Liver (tissue), 8 donors: ENCODE measurements at regions not wholly inside any gene's neighbourhood (a gene's known extent, or its start where the extent isn't known, plus 50 kb on each side); places are given as distances from the start of the nearest gene placed in this dataset.

Experiments
- DNase-seq: peaks from one replicate; pipeline ENCODE4 v3.0.0-alpha.2; 2017; ENCODE audit warnings: low spot score
- H3K27ac ChIP-seq, 2 donors: one replicate each; pipeline ENCODE4 v1.7.0; 2013; ENCODE audit warnings: inconsistent platforms in 2 of 2, low read length in 2 of 2, control low read depth in 1 of 2, low read depth in 1 of 2, mild to moderate bottlenecking in 1 of 2
- H3K27me3 ChIP-seq, 4 donors: one replicate each; pipeline versions ENCODE4 v1.6.1 to v1.7.0; 2013; ENCODE audit warnings: low read length in 3 of 4, inconsistent platforms in 1 of 4, mild to moderate bottlenecking in 1 of 4, moderate library complexity in 1 of 4; ENCODE audit not compliant: control insufficient read depth in 4 of 4, insufficient read depth in 4 of 4
- H3K36me3 ChIP-seq, 4 donors: one replicate each; pipeline versions ENCODE4 v1.6.1 to v1.7.0; 2013; ENCODE audit warnings: low read length in 3 of 4, mild to moderate bottlenecking in 3 of 4, low read depth in 1 of 4, moderate library complexity in 1 of 4; ENCODE audit not compliant: control insufficient read depth in 4 of 4, insufficient read depth in 3 of 4
- H3K4me1 ChIP-seq, 4 donors: one replicate each; pipeline versions ENCODE4 v1.6.1 to v1.7.0; 2013; ENCODE audit warnings: low read length in 3 of 4, mild to moderate bottlenecking in 3 of 4, moderate library complexity in 1 of 4; ENCODE audit not compliant: control insufficient read depth in 4 of 4, insufficient read depth in 4 of 4
- H3K4me3 ChIP-seq, 3 donors: one replicate each; pipeline versions ENCODE4 v1.6.1 to v1.7.0; 2013; ENCODE audit warnings: low read length in 3 of 3, control low read depth in 1 of 3, low read depth in 1 of 3, mild to moderate bottlenecking in 1 of 3
- H3K9ac ChIP-seq, 2 donors: one replicate each; pipeline ENCODE4 v1.7.0; 2013; ENCODE audit warnings: low read length in 2 of 2, mild to moderate bottlenecking in 2 of 2, moderate library complexity in 2 of 2, control low read depth in 1 of 2, low read depth in 1 of 2
- H3K9me3 ChIP-seq, 4 donors: one replicate each; pipeline versions ENCODE4 v1.6.1 to v1.7.0; 2013; ENCODE audit warnings: low read length in 3 of 4; ENCODE audit not compliant: control insufficient read depth in 4 of 4
- EGR1 ChIP-seq, 2 donors: IDR thresholded peaks; 2 replicates each; pipeline ENCODE4 v1.6.1; 2016 to 2018; ENCODE audit warnings: antibody characterized with exemption in 2 of 2, low read depth in 2 of 2
- FOXA1 ChIP-seq: IDR thresholded peaks from 2 replicates; pipeline ENCODE4 v1.6.1; 2016; ENCODE audit warnings: antibody characterized with exemption
- FOXA2 ChIP-seq: IDR thresholded peaks from 2 replicates; pipeline ENCODE4 v1.6.1; 2016; ENCODE audit warnings: antibody characterized with exemption
- GABPA ChIP-seq, 2 donors: IDR thresholded peaks in 1 of 2; conservative IDR thresholded peaks in 1 of 2; 2 replicates each; pipeline ENCODE4 v1.6.1; 2016; ENCODE audit warnings: antibody characterized with exemption in 2 of 2, mild to moderate bottlenecking in 1 of 2, moderate library complexity in 1 of 2
- HNF4A ChIP-seq, 2 donors: conservative IDR thresholded peaks; 2 replicates each; pipeline ENCODE4 v1.6.1; 2016; ENCODE audit warnings: antibody characterized with exemption in 2 of 2, mild to moderate bottlenecking in 2 of 2
- HNF4G ChIP-seq: IDR thresholded peaks from 2 replicates; pipeline ENCODE4 v1.6.1; 2016; ENCODE audit warnings: antibody characterized with exemption
- JUND ChIP-seq, 2 donors: IDR thresholded peaks; 2 replicates each; pipeline ENCODE4 v1.6.1; 2016; ENCODE audit warnings: antibody characterized with exemption in 2 of 2
- MAX ChIP-seq: IDR thresholded peaks from 2 replicates; pipeline ENCODE4 v1.6.1; 2016; ENCODE audit warnings: antibody characterized with exemption
- NR2F2 ChIP-seq: IDR thresholded peaks from 2 replicates; pipeline ENCODE4 v1.6.1; 2016; ENCODE audit warnings: antibody characterized with exemption
- RXRA ChIP-seq, 2 donors: IDR thresholded peaks; 2 replicates each; pipeline ENCODE4 v1.6.1; 2017 to 2018; ENCODE audit warnings: antibody characterized with exemption in 2 of 2, mild to moderate bottlenecking in 1 of 2
- SP1 ChIP-seq: IDR thresholded peaks from 2 replicates; pipeline ENCODE4 v1.6.1; 2018; ENCODE audit warnings: antibody characterized with exemption, mild to moderate bottlenecking
- TAF1 ChIP-seq: conservative IDR thresholded peaks from 2 replicates; pipeline ENCODE4 v1.6.1; 2016; ENCODE audit warnings: antibody characterized with exemption, mild to moderate bottlenecking
- YY1 ChIP-seq: IDR thresholded peaks from 2 replicates; pipeline ENCODE4 v1.6.1; 2016; ENCODE audit warnings: antibody characterized with exemption, mild to moderate bottlenecking
- ZBTB33 ChIP-seq: IDR thresholded peaks from 2 replicates; pipeline ENCODE4 v1.6.1; 2016; ENCODE audit warnings: antibody characterized with exemption
- WGBS: extraction: QIAGEN DNeasy Blood & Tissue Kit; methylation state at CpG from one replicate; pipeline ENCODE4 v1.1.7; 2013; 5-methylcytosine and 5-hydroxymethylcytosine counted together
- TF ChIP-seq, protein P1 (sequence below): IDR thresholded peaks from 2 replicates; pipeline ENCODE4 v1.6.1; 2016; ENCODE audit warnings: antibody characterized with exemption, mild to moderate bottlenecking
- TF ChIP-seq, protein P2 (sequence below): IDR thresholded peaks from 2 replicates; pipeline ENCODE4 v1.6.1; 2016; ENCODE audit warnings: antibody characterized with exemption
- TF ChIP-seq, protein P3 (sequence below): fragments of 150-350 bp; IDR thresholded peaks from 2 replicates; pipeline ENCODE4 v1.5.1; 2017; ENCODE audit warnings: improper control_type of control experiment, low read depth, low read length; ENCODE audit not compliant: missing input control
- donor health status: healthy.
- donor health status: healthy.
- donor health status: healthy.
- donor health status: healthy.
- donor health status: healthy.

DNA sequence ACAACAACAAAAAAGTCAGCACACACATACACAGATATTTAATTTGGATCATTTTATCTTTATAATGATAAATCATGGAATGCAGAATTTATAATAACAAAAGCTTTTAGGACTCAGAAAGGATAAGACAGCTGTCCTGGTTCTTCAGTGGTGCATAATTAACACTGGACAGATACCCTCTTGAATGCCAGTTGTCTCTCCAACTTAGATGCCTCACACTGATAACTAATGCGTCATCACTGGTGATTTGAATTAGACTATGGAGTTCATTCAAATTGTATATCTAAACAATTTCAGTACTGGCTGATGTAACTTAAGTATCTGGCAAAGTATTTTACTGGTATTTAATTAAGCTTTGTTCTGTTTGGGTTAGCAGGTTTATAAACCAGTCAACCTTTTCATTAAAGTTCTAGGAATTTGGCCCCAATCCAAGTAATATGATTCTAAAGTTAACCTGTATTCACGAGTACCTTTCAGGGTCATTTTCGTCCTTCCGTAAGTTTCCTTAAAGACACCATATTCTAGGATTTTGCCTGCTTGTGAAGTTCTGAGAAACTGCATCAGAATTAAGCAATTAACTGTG lies 1199.5 kb upstream of the TMPRSS15 start:
- H3K4me3 ChIP-seq: no peak overlapping the region
- no peaks in the 10 kb centered on the region for H3K4me1 ChIP-seq
- TF ChIP-seq YY1 (no peak), NR2F2 (no peak), EGR1 (IDR thresholded peaks at IDR 0.05; ENCODE audit: low read depth in 2 of 2) (no peak), JUND (IDR thresholded peaks at IDR 0.05) (no peak), RXRA (IDR thresholded peaks at IDR 0.05) (no peak), HNF4G (no peak), SP1 (no peak), FOXA2 (no peak), TAF1 (no peak), ZBTB33 (no peak), GABPA (IDR thresholded peaks at IDR 0.05 in 1 of 2, conservative IDR thresholded peaks at IDR 0.05 in 1 of 2) (no peak), HNF4A (conservative IDR thresholded peaks at IDR 0.05) (no peak), FOXA1 (no peak)
- TF ChIP-seq, protein P1, sequence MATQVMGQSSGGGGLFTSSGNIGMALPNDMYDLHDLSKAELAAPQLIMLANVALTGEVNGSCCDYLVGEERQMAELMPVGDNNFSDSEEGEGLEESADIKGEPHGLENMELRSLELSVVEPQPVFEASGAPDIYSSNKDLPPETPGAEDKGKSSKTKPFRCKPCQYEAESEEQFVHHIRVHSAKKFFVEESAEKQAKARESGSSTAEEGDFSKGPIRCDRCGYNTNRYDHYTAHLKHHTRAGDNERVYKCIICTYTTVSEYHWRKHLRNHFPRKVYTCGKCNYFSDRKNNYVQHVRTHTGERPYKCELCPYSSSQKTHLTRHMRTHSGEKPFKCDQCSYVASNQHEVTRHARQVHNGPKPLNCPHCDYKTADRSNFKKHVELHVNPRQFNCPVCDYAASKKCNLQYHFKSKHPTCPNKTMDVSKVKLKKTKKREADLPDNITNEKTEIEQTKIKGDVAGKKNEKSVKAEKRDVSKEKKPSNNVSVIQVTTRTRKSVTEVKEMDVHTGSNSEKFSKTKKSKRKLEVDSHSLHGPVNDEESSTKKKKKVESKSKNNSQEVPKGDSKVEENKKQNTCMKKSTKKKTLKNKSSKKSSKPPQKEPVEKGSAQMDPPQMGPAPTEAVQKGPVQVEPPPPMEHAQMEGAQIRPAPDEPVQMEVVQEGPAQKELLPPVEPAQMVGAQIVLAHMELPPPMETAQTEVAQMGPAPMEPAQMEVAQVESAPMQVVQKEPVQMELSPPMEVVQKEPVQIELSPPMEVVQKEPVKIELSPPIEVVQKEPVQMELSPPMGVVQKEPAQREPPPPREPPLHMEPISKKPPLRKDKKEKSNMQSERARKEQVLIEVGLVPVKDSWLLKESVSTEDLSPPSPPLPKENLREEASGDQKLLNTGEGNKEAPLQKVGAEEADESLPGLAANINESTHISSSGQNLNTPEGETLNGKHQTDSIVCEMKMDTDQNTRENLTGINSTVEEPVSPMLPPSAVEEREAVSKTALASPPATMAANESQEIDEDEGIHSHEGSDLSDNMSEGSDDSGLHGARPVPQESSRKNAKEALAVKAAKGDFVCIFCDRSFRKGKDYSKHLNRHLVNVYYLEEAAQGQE: no peak
- TF ChIP-seq, protein P2, sequence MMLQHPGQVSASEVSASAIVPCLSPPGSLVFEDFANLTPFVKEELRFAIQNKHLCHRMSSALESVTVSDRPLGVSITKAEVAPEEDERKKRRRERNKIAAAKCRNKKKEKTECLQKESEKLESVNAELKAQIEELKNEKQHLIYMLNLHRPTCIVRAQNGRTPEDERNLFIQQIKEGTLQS: no peak
- TF ChIP-seq, protein P3, sequence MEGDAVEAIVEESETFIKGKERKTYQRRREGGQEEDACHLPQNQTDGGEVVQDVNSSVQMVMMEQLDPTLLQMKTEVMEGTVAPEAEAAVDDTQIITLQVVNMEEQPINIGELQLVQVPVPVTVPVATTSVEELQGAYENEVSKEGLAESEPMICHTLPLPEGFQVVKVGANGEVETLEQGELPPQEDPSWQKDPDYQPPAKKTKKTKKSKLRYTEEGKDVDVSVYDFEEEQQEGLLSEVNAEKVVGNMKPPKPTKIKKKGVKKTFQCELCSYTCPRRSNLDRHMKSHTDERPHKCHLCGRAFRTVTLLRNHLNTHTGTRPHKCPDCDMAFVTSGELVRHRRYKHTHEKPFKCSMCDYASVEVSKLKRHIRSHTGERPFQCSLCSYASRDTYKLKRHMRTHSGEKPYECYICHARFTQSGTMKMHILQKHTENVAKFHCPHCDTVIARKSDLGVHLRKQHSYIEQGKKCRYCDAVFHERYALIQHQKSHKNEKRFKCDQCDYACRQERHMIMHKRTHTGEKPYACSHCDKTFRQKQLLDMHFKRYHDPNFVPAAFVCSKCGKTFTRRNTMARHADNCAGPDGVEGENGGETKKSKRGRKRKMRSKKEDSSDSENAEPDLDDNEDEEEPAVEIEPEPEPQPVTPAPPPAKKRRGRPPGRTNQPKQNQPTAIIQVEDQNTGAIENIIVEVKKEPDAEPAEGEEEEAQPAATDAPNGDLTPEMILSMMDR: no peak
- no peak overlapping the region for H3K27ac ChIP-seq
- H3K36me3 ChIP-seq: no peaks in the 10 kb centered on the region
- no peaks in the 10 kb centered on the region for H3K27me3 ChIP-seq
- 81% methylated on average over 4 of the region's 4 CpGs for WGBS
- H3K9me3 ChIP-seq: no peaks in the 10 kb centered on the region
- no peak for DNase-seq
- no peak overlapping the region for H3K9ac ChIP-seq

DNA sequence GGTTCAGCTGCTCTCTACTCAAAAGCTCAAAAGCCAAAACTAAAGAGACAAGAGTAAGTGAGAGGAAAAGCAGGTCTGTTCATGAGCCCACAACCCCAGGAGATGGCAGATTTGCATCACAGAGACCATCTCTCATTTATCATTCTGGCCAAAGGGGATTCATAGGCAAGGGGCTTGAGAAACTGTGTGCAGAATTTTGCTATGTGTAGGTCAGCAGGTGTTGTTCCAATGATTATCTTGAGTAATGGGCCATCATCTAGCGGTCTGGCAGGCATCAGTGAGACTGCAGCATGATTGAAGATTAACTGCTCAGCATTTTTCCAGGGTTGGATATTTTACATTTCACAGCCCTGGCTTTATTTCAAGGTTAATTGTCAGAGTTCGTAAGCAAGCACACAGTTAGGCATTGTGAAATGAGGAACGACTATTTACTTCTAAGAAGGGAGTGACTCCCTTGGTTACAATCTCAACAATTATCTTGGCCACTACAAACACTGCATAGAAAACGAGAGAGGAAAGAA lies 1204.6 kb upstream of the TMPRSS15 start:
- Histone ChIP-seq H3K27ac (no peak overlapping the region), H3K4me3 (no peak overlapping the region), H3K27me3 (no peaks in the 10 kb centered on the region), H3K36me3 (no peaks in the 10 kb centered on the region), H3K9ac (no peak overlapping the region), H3K9me3 (no peaks in the 10 kb centered on the region), H3K4me1 (no peaks in the 10 kb centered on the region)
- TF ChIP-seq, protein P2: no peak
- TF ChIP-seq EGR1 (IDR thresholded peaks at IDR 0.05; ENCODE audit: low read depth in 2 of 2) (no peak), YY1 (no peak), SP1 (no peak), GABPA (IDR thresholded peaks at IDR 0.05 in 1 of 2, conservative IDR thresholded peaks at IDR 0.05 in 1 of 2) (no peak), TAF1 (no peak), MAX (no peak), ZBTB33 (no peak)
- TF ChIP-seq, protein P1: no peak
- WGBS: 13% methylated on average over 4 of the region's 4 CpGs
- no peak for DNase-seq
